Uterus (tissue), 3 donors: ENCODE measurements at regions not wholly inside any gene's neighbourhood (a gene's known extent, or its start where the extent isn't known, plus 50 kb on each side); places are given as distances from the start of the nearest gene placed in this dataset.

ENCODE experiments used
- DNase-seq, 2 donors: peaks; one replicate each; pipeline ENCODE4 v3.0.0-alpha.2; 2019 to 2020
- H3K27ac ChIP-seq, 2 donors: fragments of 200-600 bp; sonication (generic); 1 replicate in 1 of 2; 2 replicates in 1 of 2; pipeline ENCODE4 v1.5.1; 2016 to 2018
- H3K27me3 ChIP-seq, 2 donors: fragments of 200-600 bp; sonication (generic); one replicate each; pipeline ENCODE4 v1.5.1; 2018 to 2019; ENCODE audit warnings: control low read depth in 1 of 2
- H3K36me3 ChIP-seq, 2 donors: fragments of 200-600 bp; sonication (generic); one replicate each; pipeline ENCODE4 v1.5.1; 2019; ENCODE audit warnings: control low read depth in 1 of 2
- H3K4me1 ChIP-seq, 2 donors: fragments of 200-600 bp; sonication (generic); one replicate each; pipeline ENCODE4 v1.5.1; 2018 to 2019; ENCODE audit warnings: control low read depth in 1 of 2
- H3K4me3 ChIP-seq, 2 donors: fragments of 200-600 bp; sonication (generic); 1 replicate in 1 of 2; 2 replicates in 1 of 2; pipeline ENCODE4 v1.5.1; 2018 to 2019; ENCODE audit warnings: mild to moderate bottlenecking in 1 of 2
- H3K9me3 ChIP-seq, 2 donors: fragments of 200-600 bp; sonication (generic); one replicate each; pipeline ENCODE4 v1.5.1; 2019; ENCODE audit warnings: control low read depth in 1 of 2
- CTCF ChIP-seq, 4 experiments: fragments of 200-600 bp in 2 of 4; fragments of 450-650 bp in 2 of 4; sonication (generic) in 2 of 4; IDR thresholded peaks; one replicate each; pipeline ENCODE4 v1.5.1; 2016 to 2019; ENCODE audit warnings: antibody characterized with exemption in 4 of 4, mild to moderate bottlenecking in 2 of 4, moderate library complexity in 1 of 4
- POLR2A ChIP-seq, 2 donors: fragments of 450-650 bp; IDR thresholded peaks; one replicate each; pipeline ENCODE4 v1.6.1; 2016; ENCODE audit warnings: antibody characterized with exemption in 2 of 2, mild to moderate bottlenecking in 1 of 2, moderate library complexity in 1 of 2
- intact Hi-C: fragments of 100-400 bp; cut with DNase I; formaldehyde crosslinking; loops from one replicate; pipeline ENCODE4 v1.15.1; 2023; ENCODE audit warnings: low total_unique reads
- donor health status: DM: yes; HTN: yes; CAD: no.

DNA sequence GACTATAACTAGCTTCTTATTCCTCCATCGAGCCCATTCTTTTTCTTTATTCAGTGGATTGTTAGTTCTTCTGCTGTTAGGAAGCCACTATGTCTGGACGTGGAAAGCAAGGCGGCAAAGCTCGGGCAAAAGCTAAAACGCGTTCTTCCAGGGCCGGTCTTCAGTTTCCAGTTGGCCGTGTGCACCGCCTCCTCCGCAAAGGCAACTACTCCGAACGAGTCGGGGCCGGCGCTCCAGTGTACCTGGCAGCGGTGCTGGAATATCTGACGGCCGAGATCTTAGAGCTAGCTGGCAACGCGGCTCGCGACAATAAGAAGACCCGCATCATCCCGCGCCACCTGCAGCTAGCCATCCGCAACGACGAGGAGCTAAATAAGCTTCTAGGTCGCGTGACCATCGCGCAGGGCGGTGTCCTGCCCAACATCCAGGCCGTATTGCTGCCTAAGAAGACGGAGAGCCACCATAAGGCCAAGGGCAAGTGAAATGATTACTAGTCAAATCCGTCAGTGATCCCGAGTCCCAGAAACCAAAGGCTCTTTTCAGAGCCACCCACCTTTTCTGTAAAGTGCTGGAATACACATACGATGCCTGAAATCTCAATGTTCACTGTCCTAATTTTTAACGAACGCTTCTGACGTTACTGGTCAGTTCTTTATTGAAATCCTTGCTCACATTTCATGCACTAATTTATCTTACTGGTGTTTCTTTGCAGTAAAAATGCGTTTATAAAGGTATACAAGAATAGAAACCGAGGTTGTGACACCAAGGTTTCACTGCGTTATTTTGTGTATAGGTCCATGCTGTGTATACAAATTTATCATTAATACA lies 129.9 kb downstream of the HFE start:
- peak in 1 of 2 donors; percentile 75 for TF ChIP-seq POLR2A (IDR thresholded peaks at IDR 0.05)
- peak; percentile 26 to 53 (median 36) for TF ChIP-seq CTCF (IDR thresholded peaks at IDR 0.05)
- Histone ChIP-seq H3K36me3 (no peaks in the 10 kb centered on the region), H3K4me3 (peak overlapping the region; percentile 33 to 52), H3K9me3 (no peaks in the 10 kb centered on the region), H3K27ac (peak overlapping the region; percentile 93 to 94), H3K27me3 (peaks cover 0 to 3% of the 10 kb centered on the region in 2 donors), H3K4me1 (peaks cover 0 to 3% of the 10 kb centered on the region in 2 donors)
- DNase-seq = peak; percentile 83 to 90
- intact Hi-C loops = no loop called here

DNA sequence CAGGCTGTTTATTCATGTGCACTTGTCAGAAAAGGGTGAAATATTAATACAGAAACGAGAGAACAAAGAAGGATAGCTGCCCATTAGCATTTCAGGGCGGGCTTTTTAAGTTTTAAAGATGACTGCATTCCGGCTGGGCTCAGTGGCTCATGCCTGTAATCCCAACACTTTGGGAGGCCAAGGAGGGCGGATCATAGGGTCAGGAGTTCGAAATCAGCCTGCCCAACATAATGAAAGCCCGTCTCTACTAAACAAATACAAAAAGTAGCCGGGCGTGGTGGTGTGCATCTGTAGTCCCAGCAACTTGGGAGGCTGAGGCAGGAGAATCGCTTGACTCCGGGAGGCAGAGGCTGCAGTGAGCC lies 130.5 kb downstream of the HFE start:
- peaks cover 0 to 5% of the 10 kb centered on the region in 2 donors for H3K27me3 ChIP-seq
- TF ChIP-seq CTCF (IDR thresholded peaks at IDR 0.05) = no peak
- TF ChIP-seq POLR2A (IDR thresholded peaks at IDR 0.05) = no peak
- peak overlapping the region; percentile 33 to 52 for H3K4me3 ChIP-seq
- intact Hi-C loops = no loop called here
- H3K9me3 ChIP-seq = no peaks in the 10 kb centered on the region
- no peak for DNase-seq
- peak overlapping the region; percentile 93 to 94 for H3K27ac ChIP-seq
- no peaks in the 10 kb centered on the region for H3K36me3 ChIP-seq
- H3K4me1 ChIP-seq = peaks cover 0 to 3% of the 10 kb centered on the region in 2 donors

GRCh38 chr6:26218824-26219223 lies 131.6 kb downstream of the HFE start:
- no peaks in the 10 kb centered on the region for H3K36me3 ChIP-seq
- no peaks in the 10 kb centered on the region for H3K9me3 ChIP-seq
- TF ChIP-seq POLR2A (IDR thresholded peaks at IDR 0.05) (no peak), CTCF (IDR thresholded peaks at IDR 0.05) (no peak)
- no peak overlapping the region for H3K4me3 ChIP-seq
- intact Hi-C loops = no loop called here
- DNase-seq = no peak
- H3K27me3 ChIP-seq = peaks cover 0 to 5% of the 10 kb centered on the region in 2 donors
- peaks cover 0 to 3% of the 10 kb centered on the region in 2 donors for H3K4me1 ChIP-seq
- no peak overlapping the region for H3K27ac ChIP-seq

- no peak overlapping the region for H3K4me3 ChIP-seq
- no peak for DNase-seq
- no peaks in the 10 kb centered on the region for H3K36me3 ChIP-seq
- H3K4me1 ChIP-seq = peaks cover 0 to 1% of the 10 kb centered on the region in 2 donors
- H3K9me3 ChIP-seq = no peaks in the 10 kb centered on the region
- intact Hi-C loops = loop anchor here (10.0 kb wide), 1 partner anchor 54 kb away; a partner anchor contains a TSS
- H3K27me3 ChIP-seq = peaks cover 0 to 5% of the 10 kb centered on the region in 2 donors
- no peak overlapping the region for H3K27ac ChIP-seq
- TF ChIP-seq POLR2A (IDR thresholded peaks at IDR 0.05) (no peak), CTCF (IDR thresholded peaks at IDR 0.05) (no peak)
Observed at GRCh38 chr6:26220145-26220970, 133.1 kb downstream of the HFE start.

- Histone ChIP-seq H3K36me3 (no peaks in the 10 kb centered on the region), H3K4me3 (no peak overlapping the region), H3K27me3 (peaks cover 0 to 5% of the 10 kb centered on the region in 2 donors), H3K9me3 (no peaks in the 10 kb centered on the region), H3K4me1 (no peaks in the 10 kb centered on the region), H3K27ac (no peak overlapping the region)
- no peak for DNase-seq
- intact Hi-C loops = loop anchor here (10.0 kb wide), 1 partner anchor 54 kb away; a partner anchor contains a TSS
- TF ChIP-seq CTCF (IDR thresholded peaks at IDR 0.05) (no peak), POLR2A (IDR thresholded peaks at IDR 0.05) (no peak)
Observed at GRCh38 chr6:26221186-26221585, 134.0 kb downstream of the HFE start.
